22Rv1 (cell line): ENCODE measurements at regions not wholly inside any gene's neighbourhood (a gene's known extent, or its start where the extent isn't known, plus 50 kb on each side); places are given as distances from the start of the nearest gene placed in this dataset.

ENCODE experiments used
- H3K27ac ChIP-seq: fragments of 450-650 bp; 2 replicates; pipeline ENCODE4 v1.5.1; 2017
- ZFX ChIP-seq: fragments of 450-650 bp; IDR thresholded peaks from 2 replicates; pipeline ENCODE4 v1.6.1; 2017; ENCODE audit warnings: antibody characterized with exemption, borderline replicate concordance
- TF ChIP-seq, protein P1 (sequence below): fragments of 450-650 bp; IDR thresholded peaks from 2 replicates; pipeline ENCODE4 v1.5.1; 2017; ENCODE audit warnings: mild to moderate bottlenecking

GRCh38 chr2:107235491-107236254, 349.7 kb upstream of the ST6GAL2 start:
- TF ChIP-seq, protein P1, sequence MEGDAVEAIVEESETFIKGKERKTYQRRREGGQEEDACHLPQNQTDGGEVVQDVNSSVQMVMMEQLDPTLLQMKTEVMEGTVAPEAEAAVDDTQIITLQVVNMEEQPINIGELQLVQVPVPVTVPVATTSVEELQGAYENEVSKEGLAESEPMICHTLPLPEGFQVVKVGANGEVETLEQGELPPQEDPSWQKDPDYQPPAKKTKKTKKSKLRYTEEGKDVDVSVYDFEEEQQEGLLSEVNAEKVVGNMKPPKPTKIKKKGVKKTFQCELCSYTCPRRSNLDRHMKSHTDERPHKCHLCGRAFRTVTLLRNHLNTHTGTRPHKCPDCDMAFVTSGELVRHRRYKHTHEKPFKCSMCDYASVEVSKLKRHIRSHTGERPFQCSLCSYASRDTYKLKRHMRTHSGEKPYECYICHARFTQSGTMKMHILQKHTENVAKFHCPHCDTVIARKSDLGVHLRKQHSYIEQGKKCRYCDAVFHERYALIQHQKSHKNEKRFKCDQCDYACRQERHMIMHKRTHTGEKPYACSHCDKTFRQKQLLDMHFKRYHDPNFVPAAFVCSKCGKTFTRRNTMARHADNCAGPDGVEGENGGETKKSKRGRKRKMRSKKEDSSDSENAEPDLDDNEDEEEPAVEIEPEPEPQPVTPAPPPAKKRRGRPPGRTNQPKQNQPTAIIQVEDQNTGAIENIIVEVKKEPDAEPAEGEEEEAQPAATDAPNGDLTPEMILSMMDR, result no peak
- TF ChIP-seq ZFX, result no peak
- no peak overlapping the region for H3K27ac ChIP-seq

GRCh38 chr2:107242811-107243210, 356.8 kb upstream of the ST6GAL2 start:
- TF ChIP-seq, protein P1, result no peak
- TF ChIP-seq ZFX, result no peak
- no peak overlapping the region for H3K27ac ChIP-seq

GRCh38 chr2:107248932-107249331, 363.0 kb upstream of the ST6GAL2 start:
- no peak for TF ChIP-seq ZFX
- TF ChIP-seq, protein P1, result no peak
- H3K27ac ChIP-seq, result no peak overlapping the region

GRCh38 chr2:107255744-107256143, 369.8 kb upstream of the ST6GAL2 start:
- TF ChIP-seq, protein P1, result no peak
- TF ChIP-seq ZFX, result no peak
- H3K27ac ChIP-seq, result no peak overlapping the region

GRCh38 chr2:107258531-107259407, 372.8 kb upstream of the ST6GAL2 start:
- no peak for TF ChIP-seq ZFX
- TF ChIP-seq, protein P1, result no peak
- H3K27ac ChIP-seq, result no peak overlapping the region

- TF ChIP-seq, protein P1, result no peak
- TF ChIP-seq ZFX, result no peak
- H3K27ac ChIP-seq, result no peak overlapping the region
Observed at GRCh38 chr2:107259408-107260195, 373.6 kb upstream of the ST6GAL2 start.
